Activated CD4-positive, alpha-beta T cell treated with anti-CD3 and anti-CD28 coated beads for 36 hours (primary cell): ENCODE measurements at regions not wholly inside any gene's neighbourhood (a gene's known extent, or its start where the extent isn't known, plus 50 kb on each side); places are given as distances from the start of the nearest gene placed in this dataset.

ENCODE experiments used
- ATAC-seq: fragments of 200-7000 bp; cut with Tn5 transposase; one replicate; pipeline ENCODE4 v1.10.0; 2021; ENCODE audit warnings: mild to moderate bottlenecking, moderate library complexity
- CTCF ChIA-PET: fragments of 350-600 bp; sonication (Branson Sonifier 250); formaldehyde crosslinking; loops from one replicate; lab custom pipeline; 2021; ENCODE audit warnings: antibody characterized with exemption; lab: Charles Lee
- POLR2A ChIA-PET: fragments of 350-600 bp; sonication (Branson Sonifier 250); formaldehyde crosslinking; loops from one replicate; lab custom pipeline; 2021; ENCODE audit warnings: antibody characterized with exemption, inconsistent platforms; lab: Charles Lee
- DNase-seq: peaks from one replicate; pipeline ENCODE4 v3.0.0-alpha.2; 2020
- H3K27ac Mint-ChIP-seq: one replicate; pipeline ENCODE4 v1.8.0; 2021; ENCODE audit warnings: mixed read lengths
- H3K27me3 Mint-ChIP-seq: one replicate; pipeline ENCODE4 v1.8.0; 2021; ENCODE audit warnings: mixed read lengths
- H3K36me3 Mint-ChIP-seq: one replicate; pipeline ENCODE4 v1.8.0; 2021; ENCODE audit warnings: low read depth, mixed read lengths
- H3K4me1 Mint-ChIP-seq: one replicate; pipeline ENCODE4 v1.8.0; 2021; ENCODE audit warnings: mixed read lengths
- H3K4me3 Mint-ChIP-seq: one replicate; pipeline ENCODE4 v1.8.0; 2021; ENCODE audit warnings: mild to moderate bottlenecking, moderate library complexity, mixed read lengths
- H3K9me3 Mint-ChIP-seq: one replicate; pipeline ENCODE4 v1.8.0; 2021; ENCODE audit warnings: low read depth, mixed read lengths
- intact Hi-C, 2 experiments: fragments of 100-400 bp; cut with DNase I in 1 of 2; cut with micrococcal nuclease in 1 of 2; formaldehyde crosslinking; loops; one replicate each; pipeline versions ENCODE4 v1.14.2 to v1.15.1; 2022 to 2024; cut with DNase I, micrococcal nuclease

- H3K9me3 Mint-ChIP-seq, result peaks cover 2% of the 10 kb centered on the region
- no peak overlapping the region for H3K4me3 Mint-ChIP-seq
- H3K4me1 Mint-ChIP-seq, result no peaks in the 10 kb centered on the region
- DNase-seq, result no peak
- POLR2A ChIA-PET, result no interaction called here
- no peak overlapping the region for H3K27ac Mint-ChIP-seq
- H3K27me3 Mint-ChIP-seq, result no peaks in the 10 kb centered on the region
- CTCF ChIA-PET, result no interaction called here
- ATAC-seq, result no peak
- intact Hi-C loops, result no loop called here
- H3K36me3 Mint-ChIP-seq, result no peaks in the 10 kb centered on the region
Observed at GRCh38 chr3:74415731-74416130, 198.7 kb downstream of the CNTN3 start.

GRCh38 chr3:74413547-74414241 lies 200.8 kb downstream of the CNTN3 start:
- Mint-ChIP-seq H3K27me3 (no peaks in the 10 kb centered on the region), H3K36me3 (no peaks in the 10 kb centered on the region), H3K4me3 (no peak overlapping the region), H3K4me1 (no peaks in the 10 kb centered on the region), H3K27ac (no peak overlapping the region), H3K9me3 (peaks cover 4% of the 10 kb centered on the region)
- DNase-seq, result no peak
- intact Hi-C loops, result no loop called here
- ChIA-PET CTCF (no interaction called here), POLR2A (no interaction called here)
- ATAC-seq, result no peak

DNA sequence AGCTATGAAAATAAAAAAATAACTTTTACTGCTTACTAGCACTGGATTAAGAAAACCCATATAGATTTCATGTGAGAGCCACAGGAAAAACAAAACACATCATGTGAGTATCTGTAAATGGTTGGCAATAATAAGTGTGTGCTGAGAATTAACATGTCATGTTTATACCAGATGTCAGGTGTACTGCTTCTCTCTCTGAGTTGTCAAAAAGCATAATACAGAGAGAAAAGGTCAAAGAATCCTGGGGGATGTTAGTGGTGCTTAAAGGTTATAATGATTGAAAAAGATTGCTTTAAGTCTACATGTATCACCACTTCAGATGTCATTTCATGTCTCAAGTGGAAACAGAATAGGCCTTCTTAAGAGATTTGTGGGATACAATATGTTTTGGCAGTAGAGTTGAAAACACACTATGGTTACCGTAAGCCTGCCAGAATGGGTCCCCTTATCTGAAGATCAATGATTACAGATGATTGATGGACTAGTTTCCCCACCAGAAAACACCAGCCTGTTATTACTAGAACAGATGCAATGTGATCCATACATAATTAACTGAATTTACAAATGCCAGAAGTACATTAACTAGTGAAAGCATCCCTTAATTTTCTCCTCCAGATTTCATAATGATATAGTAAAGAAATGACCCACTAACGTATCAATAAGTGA lies 204.1 kb downstream of the CNTN3 start:
- DNase-seq, result no peak
- no peaks in the 10 kb centered on the region for H3K27me3 Mint-ChIP-seq
- no peak overlapping the region for H3K27ac Mint-ChIP-seq
- H3K9me3 Mint-ChIP-seq, result peaks cover 4% of the 10 kb centered on the region
- H3K36me3 Mint-ChIP-seq, result no peaks in the 10 kb centered on the region
- no peaks in the 10 kb centered on the region for H3K4me1 Mint-ChIP-seq
- no peak for ATAC-seq
- intact Hi-C loops, result no loop called here
- CTCF ChIA-PET, result no interaction called here
- POLR2A ChIA-PET, result no interaction called here
- no peak overlapping the region for H3K4me3 Mint-ChIP-seq

DNA sequence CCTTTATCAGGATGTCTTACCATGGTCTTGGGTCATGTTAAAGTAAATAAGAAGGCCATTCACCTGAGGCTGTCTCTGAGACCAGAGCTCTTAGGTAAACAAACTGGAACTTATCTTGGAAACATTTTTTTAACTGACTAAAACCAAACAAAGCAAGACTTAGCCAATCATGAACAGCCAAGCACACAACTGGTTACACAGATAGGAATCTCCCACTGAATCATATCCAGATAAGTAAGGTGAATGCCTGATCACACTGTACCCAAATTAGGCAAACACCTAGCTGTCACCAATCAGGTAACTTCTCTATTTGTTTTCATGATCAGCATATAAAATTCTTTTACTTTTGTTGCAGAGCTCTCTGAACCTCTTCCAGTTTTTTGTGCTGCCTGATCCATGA lies 205.4 kb downstream of the CNTN3 start:
- Mint-ChIP-seq H3K4me3 (no peak overlapping the region), H3K9me3 (peaks cover 4% of the 10 kb centered on the region), H3K27me3 (no peaks in the 10 kb centered on the region), H3K4me1 (no peaks in the 10 kb centered on the region), H3K27ac (no peak overlapping the region), H3K36me3 (no peaks in the 10 kb centered on the region)
- intact Hi-C loops, result no loop called here
- ChIA-PET CTCF (no interaction called here), POLR2A (no interaction called here)
- ATAC-seq (no peak), DNase-seq (no peak)

- no peak for ATAC-seq
- Mint-ChIP-seq H3K9me3 (peaks cover 6% of the 10 kb centered on the region), H3K4me3 (no peak overlapping the region), H3K36me3 (no peaks in the 10 kb centered on the region), H3K4me1 (no peaks in the 10 kb centered on the region), H3K27me3 (no peaks in the 10 kb centered on the region), H3K27ac (no peak overlapping the region)
- ChIA-PET POLR2A (no interaction called here), CTCF (interaction anchor here (0.6 kb wide), 1 partner anchor 271 kb away, joined by 3 read pairs; no protein-coding TSS in a partner anchor)
- intact Hi-C loops, result no loop called here
- DNase-seq, result no peak
Observed at GRCh38 chr3:74403307-74403706, 211.2 kb downstream of the CNTN3 start.

- no peaks in the 10 kb centered on the region for H3K36me3 Mint-ChIP-seq
- no peaks in the 10 kb centered on the region for H3K27me3 Mint-ChIP-seq
- ChIA-PET POLR2A (no interaction called here), CTCF (no interaction called here)
- no peak overlapping the region for H3K4me3 Mint-ChIP-seq
- intact Hi-C loops, result no loop called here
- ATAC-seq (no peak), DNase-seq (no peak)
- peaks cover 6% of the 10 kb centered on the region for H3K9me3 Mint-ChIP-seq
- no peaks in the 10 kb centered on the region for H3K4me1 Mint-ChIP-seq
- no peak overlapping the region for H3K27ac Mint-ChIP-seq
Observed at GRCh38 chr3:74402821-74403220, 211.6 kb downstream of the CNTN3 start.

DNA sequence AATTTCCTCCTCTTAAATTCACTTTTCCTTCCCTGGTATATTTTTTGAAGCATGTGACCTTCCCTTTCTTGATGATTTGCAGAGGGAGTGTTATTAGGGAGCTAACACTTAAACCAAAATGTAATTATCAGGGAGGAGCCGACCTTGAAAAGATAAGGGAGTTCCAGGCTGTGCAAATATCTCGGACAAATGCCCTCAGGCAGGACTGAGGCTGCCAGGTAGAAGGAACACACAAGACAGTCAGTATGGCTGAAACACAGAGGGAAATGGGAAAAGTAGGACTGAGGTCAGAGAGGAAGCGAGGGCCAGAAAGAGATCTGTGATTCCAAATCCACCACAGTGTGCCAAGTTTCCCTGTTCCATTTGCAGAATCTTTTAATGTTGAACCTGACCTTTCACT lies 221.0 kb downstream of the CNTN3 start:
- Mint-ChIP-seq H3K36me3 (no peaks in the 10 kb centered on the region), H3K4me3 (no peak overlapping the region), H3K9me3 (peaks cover 13% of the 10 kb centered on the region), H3K27me3 (no peaks in the 10 kb centered on the region), H3K4me1 (no peaks in the 10 kb centered on the region), H3K27ac (no peak overlapping the region)
- DNase-seq, result no peak
- ChIA-PET CTCF (no interaction called here), POLR2A (no interaction called here)
- intact Hi-C loops, result no loop called here
- ATAC-seq, result no peak

GRCh38 chr3:74390121-74390877 lies 224.2 kb downstream of the CNTN3 start:
- POLR2A ChIA-PET, result no interaction called here
- Mint-ChIP-seq H3K4me3 (no peak overlapping the region), H3K27me3 (no peaks in the 10 kb centered on the region), H3K27ac (no peak overlapping the region), H3K4me1 (no peaks in the 10 kb centered on the region), H3K36me3 (no peaks in the 10 kb centered on the region), H3K9me3 (peaks cover 5% of the 10 kb centered on the region)
- ATAC-seq, result no peak
- intact Hi-C loops, result no loop called here
- CTCF ChIA-PET, result no interaction called here
- no peak for DNase-seq

DNA sequence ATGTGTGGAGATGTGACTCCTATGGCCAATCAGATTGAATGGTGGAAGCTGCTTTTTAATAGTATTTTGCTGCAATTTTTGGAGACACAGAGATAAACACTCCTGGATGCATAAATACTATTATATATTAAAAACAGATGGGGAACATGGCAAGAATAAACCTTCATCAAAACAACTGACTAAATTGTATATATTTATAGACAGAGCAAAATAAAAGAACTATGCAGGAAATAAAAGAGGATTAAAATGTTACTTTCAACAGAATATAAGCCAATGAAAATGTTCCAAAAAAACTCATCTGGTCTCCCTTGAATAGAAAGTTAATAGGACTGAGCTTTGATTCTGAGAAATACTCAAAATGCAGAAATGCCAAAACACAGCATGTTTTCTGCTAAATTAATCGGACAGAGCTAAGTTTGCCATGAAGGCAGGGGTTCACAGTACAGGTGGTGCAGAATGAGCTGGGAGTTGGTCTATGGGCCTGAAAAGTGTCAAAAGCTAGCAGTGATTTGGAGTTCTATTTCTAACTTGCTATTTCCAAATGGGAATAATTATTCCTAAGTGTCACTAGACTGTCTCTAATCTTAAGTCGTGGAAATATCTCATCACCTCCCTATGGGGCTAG lies 227.2 kb downstream of the CNTN3 start:
- intact Hi-C loops, result loop anchor here in 1 of 2 experiments (10.0 kb wide), 1 partner anchor 58 kb away; no protein-coding TSS in a partner anchor
- H3K4me3 Mint-ChIP-seq, result no peak overlapping the region
- H3K36me3 Mint-ChIP-seq, result no peaks in the 10 kb centered on the region
- no peak overlapping the region for H3K27ac Mint-ChIP-seq
- H3K9me3 Mint-ChIP-seq, result no peaks in the 10 kb centered on the region
- H3K4me1 Mint-ChIP-seq, result no peaks in the 10 kb centered on the region
- no peak for ATAC-seq
- no peak for DNase-seq
- CTCF ChIA-PET, result no interaction called here
- no peaks in the 10 kb centered on the region for H3K27me3 Mint-ChIP-seq
- POLR2A ChIA-PET, result no interaction called here

DNA sequence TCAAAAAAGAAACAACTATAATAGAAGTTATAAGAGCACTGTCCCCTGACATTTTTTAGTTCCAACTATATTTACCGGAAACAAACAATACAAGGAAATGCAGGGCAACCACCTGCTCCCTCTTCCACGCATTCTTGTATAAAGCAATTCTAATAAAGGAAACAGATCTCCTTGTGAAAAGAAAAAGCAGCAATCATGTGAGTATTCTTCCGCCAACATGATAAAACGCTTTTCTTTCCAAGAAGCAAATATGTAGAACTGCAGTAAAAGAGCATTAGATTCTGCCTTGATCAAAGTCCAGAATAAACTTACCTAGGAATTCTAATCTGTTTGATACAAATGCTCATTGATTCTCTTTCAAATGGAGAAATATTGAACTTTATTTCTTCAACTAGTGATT lies 230.3 kb downstream of the CNTN3 start:
- Mint-ChIP-seq H3K4me1 (no peaks in the 10 kb centered on the region), H3K9me3 (peaks cover 1% of the 10 kb centered on the region), H3K27me3 (no peaks in the 10 kb centered on the region), H3K4me3 (no peak overlapping the region), H3K27ac (no peak overlapping the region), H3K36me3 (no peaks in the 10 kb centered on the region)
- intact Hi-C loops, result loop anchor here in 1 of 2 experiments (10.0 kb wide), 1 partner anchor 61 kb away; no protein-coding TSS in a partner anchor
- DNase-seq (no peak), ATAC-seq (no peak)
- CTCF ChIA-PET, result no interaction called here
- POLR2A ChIA-PET, result no interaction called here

- ATAC-seq (no peak), DNase-seq (no peak)
- POLR2A ChIA-PET, result no interaction called here
- intact Hi-C loops, result no loop called here
- Mint-ChIP-seq H3K4me3 (no peak overlapping the region), H3K27me3 (no peaks in the 10 kb centered on the region), H3K4me1 (no peaks in the 10 kb centered on the region), H3K36me3 (no peaks in the 10 kb centered on the region), H3K9me3 (peaks cover 1% of the 10 kb centered on the region), H3K27ac (no peak overlapping the region)
- CTCF ChIA-PET, result no interaction called here
Observed at GRCh38 chr3:74377669-74378068, 236.8 kb downstream of the CNTN3 start.
